DMS79 (cell line): ENCODE measurements at regions not wholly inside any gene's neighbourhood (a gene's known extent, or its start where the extent isn't known, plus 50 kb on each side); places are given as distances from the start of the nearest gene placed in this dataset.

Source experiments
- DNase-seq: peaks from one replicate; lab custom pipeline; 2025; lab: John Stamatoyannopoulos, UW

GRCh38 chr7:112594397-112594796 is 113.6 kb downstream of the LSMEM1 start:
- DNase-seq = no peak

DNA sequence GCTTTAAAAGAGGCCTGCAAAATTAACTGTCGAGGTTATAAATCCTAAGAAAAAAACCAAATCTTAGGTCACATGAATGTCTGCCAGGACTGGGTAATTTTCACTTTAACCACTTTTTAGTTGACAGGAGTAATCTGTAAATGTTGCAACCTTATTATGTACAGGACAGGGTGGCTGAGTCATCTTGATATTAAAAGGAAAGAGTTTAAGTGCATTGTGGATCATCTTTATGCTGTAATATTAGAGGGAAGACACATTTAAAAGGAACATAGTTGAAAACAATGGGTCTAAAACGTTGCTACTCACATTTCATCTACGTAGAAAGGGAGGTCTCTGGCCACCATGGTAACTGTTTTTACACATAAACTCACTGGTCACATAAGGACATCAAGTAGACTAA is 115.5 kb downstream of the LSMEM1 start:
- DNase-seq = no peak

GRCh38 chr7:112596981-112597380 is 116.2 kb downstream of the LSMEM1 start:
- DNase-seq = no peak

GRCh38 chr7:112603673-112604072 is 122.9 kb downstream of the LSMEM1 start:
- DNase-seq = no peak

GRCh38 chr7:112610636-112611035 is 129.8 kb downstream of the LSMEM1 start:
- no peak for DNase-seq

GRCh38 chr7:112615701-112616100 is 134.9 kb downstream of the LSMEM1 start:
- no peak for DNase-seq

GRCh38 chr7:112616295-112616694 is 135.5 kb downstream of the LSMEM1 start:
- DNase-seq = no peak

DNA sequence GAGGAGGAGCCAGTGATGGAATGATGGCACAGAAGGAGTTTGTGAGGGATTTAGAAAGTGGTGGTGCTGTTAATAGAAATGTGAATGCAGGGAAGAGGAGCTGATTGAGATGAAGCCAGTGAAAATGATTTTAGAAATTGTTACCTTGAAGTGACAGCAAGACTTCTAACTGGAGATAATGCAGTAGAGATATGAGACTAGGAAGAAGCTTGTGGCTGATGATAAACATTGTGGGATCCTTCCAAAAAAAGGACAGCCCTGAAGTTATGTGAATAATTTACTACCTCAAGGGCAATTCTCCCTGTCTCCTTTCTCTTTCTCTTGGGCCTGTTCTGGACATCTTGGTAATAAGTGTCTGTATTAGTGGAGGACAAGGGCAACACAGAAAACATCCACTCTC is 138.6 kb downstream of the LSMEM1 start:
- DNase-seq = no peak

DNA sequence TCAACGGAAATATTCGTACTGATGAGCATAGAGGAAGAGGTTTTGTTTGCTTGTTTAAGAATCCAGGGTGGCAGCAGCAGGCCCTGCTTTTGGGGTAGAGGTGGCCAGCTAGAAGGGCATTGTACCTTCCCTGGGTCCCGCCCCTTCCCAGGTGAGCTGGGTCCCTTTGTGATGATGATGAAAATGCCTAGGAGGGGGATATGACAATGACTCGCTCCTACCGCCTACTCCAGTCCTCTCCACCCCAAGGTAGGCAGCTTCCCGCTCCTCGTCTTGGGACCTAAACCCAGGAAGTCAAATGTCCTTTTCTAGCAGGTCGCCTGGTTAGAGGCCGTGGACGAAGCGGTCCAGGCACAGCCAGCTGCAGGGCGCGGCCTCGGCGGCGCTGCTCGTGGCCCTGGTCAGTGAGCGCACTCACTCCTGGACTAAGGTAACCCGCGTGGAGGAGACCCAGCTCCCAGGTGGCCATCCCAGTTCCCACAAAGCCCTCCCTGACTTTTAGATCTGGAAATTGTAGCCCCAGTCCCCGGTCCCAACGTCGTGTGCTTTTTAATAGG is 141.4 kb downstream of the LSMEM1 start:
- DNase-seq = no peak

- no peak for DNase-seq
Measured at GRCh38 chr7:112624416-112624815, 143.6 kb downstream of the LSMEM1 start.

DNA sequence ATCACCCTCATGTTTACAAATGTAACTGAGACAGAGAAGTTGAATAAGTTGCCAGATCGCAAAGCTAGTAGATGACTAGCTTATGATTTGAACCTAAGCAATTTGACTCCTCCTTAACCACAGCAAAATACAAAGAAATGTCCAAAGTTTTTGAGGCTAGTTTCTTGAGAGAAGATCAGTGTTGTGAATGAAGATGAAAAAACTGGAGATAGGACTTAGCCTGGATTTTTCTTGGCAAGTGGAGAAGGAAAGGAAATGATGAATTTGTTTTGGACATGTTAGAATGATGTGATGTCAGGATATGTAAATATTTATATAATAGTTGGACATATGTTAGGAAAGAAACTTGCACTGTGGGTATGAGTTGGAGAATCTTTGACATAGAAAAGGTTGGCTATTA is 149.8 kb downstream of the LSMEM1 start:
- no peak for DNase-seq

GRCh38 chr7:112634107-112634506 is 153.3 kb downstream of the LSMEM1 start:
- DNase-seq = no peak

- no peak for DNase-seq
Measured at GRCh38 chr7:112635742-112636141, 154.5 kb downstream of the TMEM168 start.

- DNase-seq = no peak
Measured at GRCh38 chr7:112638675-112639400, 151.4 kb downstream of the TMEM168 start.

GRCh38 chr7:112640685-112641084 is 149.5 kb downstream of the TMEM168 start:
- no peak for DNase-seq

- no peak for DNase-seq
Measured at GRCh38 chr7:112646783-112647182, 143.4 kb downstream of the TMEM168 start.

GRCh38 chr7:112648781-112649180 is 141.4 kb downstream of the TMEM168 start:
- DNase-seq = no peak

- DNase-seq = no peak
Measured at GRCh38 chr7:112649560-112649959, 140.6 kb downstream of the TMEM168 start.

- DNase-seq = no peak
Measured at GRCh38 chr7:112654322-112655216, 135.6 kb downstream of the TMEM168 start.

DNA sequence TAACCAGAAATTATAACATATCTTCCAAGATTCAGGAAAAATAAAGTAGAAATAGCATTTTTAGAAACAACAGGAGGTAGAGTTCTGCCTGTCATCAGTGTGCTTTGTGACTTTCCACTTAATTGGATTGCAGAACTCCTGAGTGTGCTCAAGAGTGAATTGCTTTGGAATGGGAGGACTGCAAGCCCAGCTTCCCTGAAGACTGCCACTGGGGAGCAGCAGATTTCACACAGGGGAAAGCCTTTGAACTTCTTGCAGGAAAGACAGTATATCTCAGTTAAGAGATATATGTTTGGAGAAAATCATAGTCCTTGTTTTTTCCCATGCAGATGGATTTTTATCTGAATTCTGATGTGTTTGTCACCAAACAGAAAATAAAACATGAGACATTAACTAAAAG is 124.5 kb downstream of the TMEM168 start:
- DNase-seq = no peak

DNA sequence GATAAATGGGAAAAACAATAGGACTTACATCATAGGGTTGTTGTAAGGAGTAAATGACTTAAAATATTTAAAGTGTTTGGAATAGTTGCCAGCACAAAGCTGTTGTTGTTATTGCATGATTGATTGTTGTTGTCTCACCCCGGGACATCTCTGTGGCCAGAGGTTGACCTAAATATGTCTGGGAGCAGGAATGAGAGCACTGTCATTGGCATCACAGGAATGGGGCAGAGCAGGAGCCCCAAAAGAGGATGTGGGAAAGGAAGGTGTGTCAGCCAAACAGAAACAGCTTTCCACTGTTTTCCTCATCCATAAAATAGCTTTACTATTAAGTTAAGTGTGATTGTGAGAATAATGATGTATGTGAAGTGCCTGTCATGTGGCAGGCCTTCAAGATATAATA is 121.6 kb downstream of the TMEM168 start:
- DNase-seq = no peak

DNA sequence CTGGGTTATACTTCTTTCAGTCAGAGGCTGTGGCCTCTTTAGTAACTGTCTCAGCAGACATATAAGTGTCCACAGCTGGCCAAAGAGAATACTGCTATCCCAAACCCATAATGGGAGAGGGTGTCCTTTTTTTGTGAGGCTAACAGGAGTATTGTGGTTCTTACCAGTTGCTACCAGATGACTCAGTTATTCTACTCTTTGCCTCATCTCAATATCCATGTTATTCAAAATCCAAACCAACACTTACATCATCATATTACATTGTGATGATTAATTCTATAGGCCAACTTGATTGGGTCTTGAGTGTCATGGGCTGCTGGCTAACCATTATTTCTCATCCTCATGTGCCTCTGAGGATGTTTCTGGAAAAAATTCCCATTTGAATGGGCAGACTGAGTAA is 120.9 kb downstream of the TMEM168 start:
- DNase-seq = no peak

GRCh38 chr7:112670193-112670592 is 120.0 kb downstream of the TMEM168 start:
- no peak for DNase-seq
